Mesendoderm (in vitro differentiated cells): ENCODE measurements at regions not wholly inside any gene's neighbourhood (a gene's known extent, or its start where the extent isn't known, plus 50 kb on each side); places are given as distances from the start of the nearest gene placed in this dataset.
"Not testable (repeated sequence)": the region's sequence is repeated elsewhere in the genome, so short reads cannot be mapped to it uniquely, and the experiment has no call there.

Experiments
- DNase-seq: peaks from one replicate; pipeline ENCODE4 v3.0.0; 2013
- H2AK5ac ChIP-seq: 2 replicates; pipeline ENCODE4 v1.6.1; 2013; ENCODE audit warnings: low read length, inconsistent platforms
- H2BK120ac ChIP-seq: 2 replicates; pipeline ENCODE4 v1.6.1; 2013; ENCODE audit warnings: low read depth, mild to moderate bottlenecking, low read length, moderate library complexity, mixed read lengths
- H2BK15ac ChIP-seq: replicated peaks from 2 replicates; pipeline ENCODE4 v1.6.1; 2013; ENCODE audit warnings: low read depth, mild to moderate bottlenecking, moderate library complexity
- H2BK5ac ChIP-seq: 2 replicates; pipeline ENCODE4 v1.6.1; 2013; ENCODE audit warnings: low read length, inconsistent platforms
- H3K18ac ChIP-seq: 2 replicates; pipeline ENCODE4 v1.6.1; 2013; ENCODE audit warnings: mild to moderate bottlenecking, low read length, mixed read lengths
- H3K23ac ChIP-seq: one replicate; pipeline ENCODE4 v1.6.1; 2013; ENCODE audit warnings: low read length
- H3K27ac ChIP-seq: 2 replicates; pipeline ENCODE4 v1.5.1; 2013; ENCODE audit warnings: low read depth, mild to moderate bottlenecking, inconsistent platforms, low read length, moderate library complexity
- H3K27me3 ChIP-seq: 2 replicates; pipeline ENCODE4 v1.6.1; 2013; ENCODE audit warnings: low read length, control low read depth, mild to moderate bottlenecking, inconsistent platforms; ENCODE audit not compliant: insufficient read depth, poor library complexity
- H3K36me3 ChIP-seq: 2 replicates; pipeline ENCODE4 v1.6.1; 2013; ENCODE audit warnings: low read length, inconsistent platforms; ENCODE audit not compliant: control insufficient read depth, insufficient read depth
- H3K4ac ChIP-seq: one replicate; pipeline ENCODE4 v1.6.1; 2013; ENCODE audit warnings: low read depth, mild to moderate bottlenecking, low read length, moderate library complexity
- H3K4me1 ChIP-seq: 2 replicates; pipeline ENCODE4 v1.6.1; 2013; ENCODE audit warnings: low read depth, low read length, inconsistent platforms; ENCODE audit not compliant: control insufficient read depth
- H3K4me2 ChIP-seq: 2 replicates; pipeline ENCODE4 v1.6.1; 2013; ENCODE audit warnings: low read length
- H3K4me3 ChIP-seq: 2 replicates; pipeline ENCODE4 v1.5.1; 2013; ENCODE audit warnings: mild to moderate bottlenecking, low read length
- H3K56ac ChIP-seq: one replicate; pipeline ENCODE4 v1.6.1; 2013; ENCODE audit warnings: low read length
- H3K79me1 ChIP-seq: 2 replicates; pipeline ENCODE4 v1.6.1; 2013; ENCODE audit warnings: low read length, inconsistent platforms
- H3K79me2 ChIP-seq: 2 replicates; pipeline ENCODE4 v1.6.1; 2013; ENCODE audit warnings: mild to moderate bottlenecking, low read length; ENCODE audit not compliant: control insufficient read depth, insufficient read depth
- H3K9ac ChIP-seq: 2 replicates; pipeline ENCODE4 v1.6.1; 2013; ENCODE audit warnings: low read length, inconsistent platforms
- H4K5ac ChIP-seq: one replicate; pipeline ENCODE4 v1.6.1; 2013; ENCODE audit warnings: low read length
- H4K8ac ChIP-seq: one replicate; pipeline ENCODE4 v1.6.1; 2013; ENCODE audit warnings: low read depth, mild to moderate bottlenecking, control low read depth, low read length, moderate library complexity
- WGBS: extraction: QIAGEN DNeasy Blood & Tissue Kit; methylation state at CpG from one replicate; pipeline ENCODE4 v1.1.7; 2013; ENCODE audit warnings: low lambda C conversion rate, missing lambda C conversion rate; ENCODE audit not compliant: insufficient coverage; ENCODE audit errors: extremely low coverage; 5-methylcytosine and 5-hydroxymethylcytosine counted together

DNA sequence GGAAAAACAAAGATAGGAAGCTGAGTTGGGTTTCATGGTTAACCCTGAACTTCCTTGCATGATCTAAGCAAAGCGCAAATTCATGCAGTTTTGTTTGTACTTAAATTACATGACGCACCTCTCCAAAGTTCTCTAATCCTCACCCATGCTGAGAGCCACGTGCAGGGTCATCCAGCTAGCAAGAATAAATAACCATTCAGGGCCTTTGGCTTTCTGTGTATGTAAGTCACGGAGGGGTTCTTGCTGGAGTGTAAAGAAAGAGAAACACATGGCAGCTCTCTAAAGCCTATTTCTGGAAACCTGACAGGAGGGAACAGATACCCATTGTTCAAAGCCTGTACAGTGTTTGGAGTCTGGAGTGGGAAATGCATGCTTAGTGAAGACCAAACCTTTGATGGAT lies 171.7 kb upstream of the CCN2 start:
- Histone ChIP-seq H2BK120ac (no peak overlapping the region), H3K4me3 (no peak overlapping the region), H3K4me2 (no peak overlapping the region), H3K4me1 (no peaks in the 10 kb centered on the region), H3K36me3 (no peaks in the 10 kb centered on the region), H4K8ac (no peak overlapping the region), H3K56ac (no peak overlapping the region), H2BK5ac (no peak overlapping the region), H3K4ac (no peak overlapping the region), H2AK5ac (no peak overlapping the region), H4K5ac (no peak overlapping the region), H3K27ac (no peak overlapping the region), H3K23ac (no peak overlapping the region), H3K9ac (no peak overlapping the region), H3K27me3 (no peaks in the 10 kb centered on the region), H3K79me2 (no peaks in the 10 kb centered on the region), H3K18ac (no peak overlapping the region), H2BK15ac (no peak overlapping the region), H3K79me1 (no peaks in the 10 kb centered on the region)
- WGBS = no CpG with 5 or more reads among the region's 4 CpGs
- no peak for DNase-seq

DNA sequence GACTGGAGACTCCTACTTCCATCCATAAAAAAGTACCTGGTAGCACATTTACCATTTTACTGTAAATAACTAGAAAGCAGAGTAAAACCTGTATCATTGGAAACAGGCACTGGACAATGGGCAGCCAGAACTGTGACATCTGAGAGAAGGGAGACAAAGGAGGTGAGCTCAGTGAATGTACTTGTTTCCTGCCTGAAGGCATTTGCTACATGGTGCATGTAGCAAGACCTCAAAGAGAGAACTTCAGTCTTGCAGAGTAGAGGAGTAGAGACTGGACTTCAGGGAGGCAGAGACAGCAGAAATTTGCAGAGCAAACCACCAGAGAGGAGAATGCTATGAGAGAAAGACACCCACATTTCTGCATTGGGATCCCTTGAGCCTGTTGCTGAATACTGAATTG lies 171.0 kb upstream of the CCN2 start:
- Histone ChIP-seq H3K4ac (no peak overlapping the region), H3K9ac (no peak overlapping the region), H3K4me3 (no peak overlapping the region), H3K27ac (no peak overlapping the region), H3K18ac (no peak overlapping the region), H2AK5ac (no peak overlapping the region), H3K23ac (no peak overlapping the region), H2BK5ac (no peak overlapping the region), H3K56ac (no peak overlapping the region), H3K27me3 (no peaks in the 10 kb centered on the region), H2BK120ac (no peak overlapping the region), H3K4me2 (no peak overlapping the region), H3K79me1 (no peaks in the 10 kb centered on the region), H3K36me3 (no peaks in the 10 kb centered on the region), H4K8ac (no peak overlapping the region), H3K79me2 (no peaks in the 10 kb centered on the region), H3K4me1 (no peaks in the 10 kb centered on the region), H2BK15ac (no peak overlapping the region), H4K5ac (no peak overlapping the region)
- DNase-seq = no peak

DNA sequence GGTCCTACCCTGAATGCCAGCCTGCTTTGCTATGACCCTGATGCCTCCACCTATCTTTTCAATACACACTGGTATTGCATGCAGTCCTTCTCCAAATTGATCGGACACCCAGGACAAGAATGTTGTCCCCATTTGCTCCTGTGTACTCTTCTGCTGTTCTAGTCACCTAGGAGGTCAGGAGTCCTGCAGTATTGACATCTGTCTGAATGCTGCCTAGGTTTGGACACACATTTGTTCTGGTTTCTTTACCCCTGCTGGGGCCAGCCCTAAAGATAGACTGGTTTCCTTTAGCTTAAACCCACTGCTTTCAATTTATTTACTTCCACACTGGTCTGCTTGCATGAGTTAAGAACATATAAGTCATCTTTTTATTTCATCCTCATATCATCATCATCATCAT lies 167.0 kb upstream of the CCN2 start:
- no peak overlapping the region for H3K9ac ChIP-seq
- H3K56ac ChIP-seq = no peak overlapping the region
- H3K18ac ChIP-seq = no peak overlapping the region
- H4K8ac ChIP-seq = no peak overlapping the region
- no peak overlapping the region for H2BK120ac ChIP-seq
- no peaks in the 10 kb centered on the region for H3K4me1 ChIP-seq
- H3K23ac ChIP-seq = no peak overlapping the region
- DNase-seq = no peak
- no peak overlapping the region for H3K4ac ChIP-seq
- H3K79me2 ChIP-seq = no peaks in the 10 kb centered on the region
- no peak overlapping the region for H2BK15ac ChIP-seq
- H2BK5ac ChIP-seq = no peak overlapping the region
- no peak overlapping the region for H4K5ac ChIP-seq
- H3K36me3 ChIP-seq = no peaks in the 10 kb centered on the region
- H3K79me1 ChIP-seq = no peaks in the 10 kb centered on the region
- WGBS = no CpG with 5 or more reads among the region's 1 CpG
- H3K4me3 ChIP-seq = no peak overlapping the region
- no peak overlapping the region for H3K27ac ChIP-seq
- H2AK5ac ChIP-seq = no peak overlapping the region
- H3K4me2 ChIP-seq = no peak overlapping the region
- H3K27me3 ChIP-seq = peaks cover 2% of the 10 kb centered on the region

DNA sequence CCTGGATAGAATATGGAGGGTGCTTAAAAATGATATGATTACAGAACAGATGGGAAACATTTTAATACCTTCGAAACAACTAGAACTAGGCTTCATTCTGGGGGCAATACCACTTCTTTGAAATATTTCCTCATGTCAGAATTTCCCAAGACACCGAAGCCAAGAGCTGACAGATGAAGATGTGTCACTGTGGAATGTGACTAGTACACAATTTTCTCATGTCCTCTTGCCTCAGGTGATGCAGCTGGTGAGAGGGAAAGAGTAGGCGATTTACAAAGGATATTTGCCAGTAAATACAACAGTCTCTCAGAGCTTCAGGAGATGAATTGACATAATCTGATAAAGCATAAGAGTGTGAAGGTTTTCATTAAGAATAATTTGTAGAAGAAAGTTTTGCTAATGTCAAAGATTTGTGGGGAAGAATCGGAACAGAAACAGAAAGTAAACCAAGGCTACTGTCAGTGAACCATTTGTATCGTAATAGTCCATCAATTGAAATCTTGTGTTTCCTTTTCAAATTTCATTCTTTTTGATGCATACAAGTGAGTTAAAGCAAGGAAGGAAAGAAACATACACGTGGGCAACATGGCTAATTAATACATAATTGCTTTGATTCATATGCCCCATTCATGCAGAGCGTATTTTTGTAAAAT lies 164.7 kb upstream of the CCN2 start:
- Histone ChIP-seq H4K5ac (no peak overlapping the region), H3K79me1 (no peaks in the 10 kb centered on the region), H3K23ac (no peak overlapping the region), H3K56ac (no peak overlapping the region), H3K4me3 (no peak overlapping the region), H3K9ac (no peak overlapping the region), H3K36me3 (no peaks in the 10 kb centered on the region), H3K27ac (no peak overlapping the region), H3K27me3 (peaks cover 2% of the 10 kb centered on the region), H3K4me2 (no peak overlapping the region), H3K18ac (no peak overlapping the region), H2AK5ac (no peak overlapping the region), H3K4me1 (no peaks in the 10 kb centered on the region), H3K4ac (no peak overlapping the region), H4K8ac (no peak overlapping the region), H2BK15ac (no peak overlapping the region), H2BK5ac (no peak overlapping the region), H2BK120ac (no peak overlapping the region), H3K79me2 (no peaks in the 10 kb centered on the region)
- no CpG with 5 or more reads among the region's 7 CpGs for WGBS
- DNase-seq = no peak

DNA sequence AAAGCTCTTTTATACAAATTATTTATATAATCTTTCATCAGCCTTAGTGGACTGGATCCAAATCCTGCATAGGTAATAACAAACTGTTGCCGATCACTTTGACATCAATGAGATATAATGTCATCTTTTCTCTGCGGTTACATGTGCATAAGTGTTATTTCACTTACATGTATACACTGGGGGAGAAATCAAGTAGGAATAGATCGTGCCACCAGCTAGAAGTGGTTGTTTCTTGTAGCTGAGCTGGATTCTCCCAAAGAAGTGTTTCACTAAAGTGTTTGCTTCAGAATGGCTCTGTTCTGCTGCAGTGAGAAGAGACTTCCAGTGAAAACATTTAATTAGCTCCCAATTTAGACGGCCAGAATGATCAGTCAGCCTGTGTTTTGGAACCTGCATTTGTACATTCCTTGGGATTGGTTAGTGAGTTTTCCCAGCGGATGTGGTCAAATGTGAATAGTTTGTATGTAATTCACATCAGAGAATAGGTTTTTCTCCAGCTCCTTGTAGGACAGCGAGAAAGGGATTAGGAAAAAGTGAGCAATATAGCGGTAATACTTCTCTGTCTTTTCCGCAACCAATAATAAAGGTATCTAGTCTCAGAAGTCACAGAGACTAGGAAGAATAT lies 163.1 kb upstream of the CCN2 start:
- Histone ChIP-seq H3K79me1 (no peaks in the 10 kb centered on the region), H3K9ac (no peak overlapping the region), H3K4me1 (no peaks in the 10 kb centered on the region), H3K27ac (no peak overlapping the region), H3K23ac (no peak overlapping the region), H3K79me2 (no peaks in the 10 kb centered on the region), H2BK5ac (no peak overlapping the region), H3K36me3 (no peaks in the 10 kb centered on the region), H2BK15ac (no peak overlapping the region), H3K4me3 (no peak overlapping the region), H4K8ac (no peak overlapping the region), H2AK5ac (no peak overlapping the region), H3K4ac (no peak overlapping the region), H3K27me3 (peaks cover 2% of the 10 kb centered on the region), H3K18ac (no peak overlapping the region), H3K56ac (no peak overlapping the region), H3K4me2 (no peak overlapping the region), H4K5ac (no peak overlapping the region), H2BK120ac (no peak overlapping the region)
- no CpG with 5 or more reads among the region's 8 CpGs for WGBS
- no peak for DNase-seq

DNA sequence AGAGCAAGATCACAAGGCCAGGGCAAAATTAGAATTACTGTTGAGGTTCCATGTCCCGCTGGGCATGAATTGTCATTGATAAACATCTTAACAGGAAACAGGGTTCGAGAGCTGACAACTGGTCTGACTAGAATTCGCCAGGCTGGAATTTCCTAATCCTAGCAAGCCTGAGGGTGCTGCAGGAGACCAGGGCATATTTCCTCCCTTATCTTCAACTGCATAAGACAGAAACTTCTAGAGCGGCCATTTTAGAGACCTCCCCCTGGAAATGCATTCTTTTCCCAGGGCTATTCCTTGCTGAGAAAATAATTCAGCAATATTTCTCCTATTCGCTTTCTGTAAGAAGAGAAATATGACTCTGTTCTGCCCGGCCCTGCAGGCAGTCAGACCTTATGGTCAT lies 158.6 kb upstream of the CCN2 start:
- H3K36me3 ChIP-seq, H2AK5ac ChIP-seq, H2BK5ac ChIP-seq, H3K27ac ChIP-seq, H3K23ac ChIP-seq, H3K4me1 ChIP-seq, H4K5ac ChIP-seq, H3K18ac ChIP-seq, H3K56ac ChIP-seq, H3K9ac ChIP-seq, H3K4ac ChIP-seq, H3K79me2 ChIP-seq, H3K4me3 ChIP-seq, H2BK120ac ChIP-seq, H2BK15ac ChIP-seq, H3K79me1 ChIP-seq, H3K27me3 ChIP-seq, H4K8ac ChIP-seq, H3K4me2 ChIP-seq: not testable (repeated sequence)
- peak; percentile 55 for DNase-seq
- no CpG with 5 or more reads among the region's 6 CpGs for WGBS
